ENCODE measurements at regions not wholly inside any gene's neighbourhood (a gene's known extent, or its start where the extent isn't known, plus 50 kb on each side); places are given as distances from the start of the nearest gene placed in this dataset.

GRCh38 chr16:6114691-6115090, 1017.1 kb upstream of the EEF2KMT start:
- TF ChIP-seq CEBPB (IDR thresholded peaks at IDR 0.05) (no peak), RAD21 (IDR thresholded peaks at IDR 0.05; ENCODE audit: low read depth) (no peak), FOXM1 (IDR thresholded peaks at IDR 0.05; ENCODE audit: borderline replicate concordance, low read depth) (no peak), EGR1 (IDR thresholded peaks at IDR 0.05) (no peak), TCF12 (IDR thresholded peaks at IDR 0.05; ENCODE audit: low read depth) (no peak), ZBTB7A (IDR thresholded peaks at IDR 0.05; ENCODE audit: low read depth) (no peak), CREB1 (IDR thresholded peaks at IDR 0.05; ENCODE audit: low read depth) (no peak), MAX (IDR thresholded peaks at IDR 0.05) (no peak), TAF1 (IDR thresholded peaks at IDR 0.05; ENCODE audit: low read depth) (no peak), YY1 (IDR thresholded peaks at IDR 0.05; ENCODE audit: low read depth) (no peak), EP300 (IDR thresholded peaks at IDR 0.05; ENCODE audit: borderline replicate concordance) (no peak), NFIC (IDR thresholded peaks at IDR 0.05) (no peak)

GRCh38 chr16:6113749-6114148, 1016.2 kb upstream of the EEF2KMT start:
- TF ChIP-seq NFIC (IDR thresholded peaks at IDR 0.05), result no peak
- no peak for TF ChIP-seq MAX (IDR thresholded peaks at IDR 0.05)
- TF ChIP-seq REST (IDR thresholded peaks at IDR 0.05; ENCODE audit: low read depth), result no peak
- TF ChIP-seq CREB1 (IDR thresholded peaks at IDR 0.05; ENCODE audit: low read depth), result no peak
- TF ChIP-seq FOXM1 (IDR thresholded peaks at IDR 0.05; ENCODE audit: borderline replicate concordance, low read depth), result no peak
- no peak for TF ChIP-seq TAF1 (IDR thresholded peaks at IDR 0.05; ENCODE audit: low read depth)
- no peak for TF ChIP-seq EP300 (IDR thresholded peaks at IDR 0.05; ENCODE audit: borderline replicate concordance)
- TF ChIP-seq YY1 (IDR thresholded peaks at IDR 0.05; ENCODE audit: low read depth), result no peak
- TF ChIP-seq RAD21 (IDR thresholded peaks at IDR 0.05; ENCODE audit: low read depth), result no peak
- TF ChIP-seq CEBPB (IDR thresholded peaks at IDR 0.05), result no peak
- no peak for TF ChIP-seq USF1 (IDR thresholded peaks at IDR 0.05)
- no peak for TF ChIP-seq ZBTB7A (IDR thresholded peaks at IDR 0.05; ENCODE audit: low read depth)
- no peak for TF ChIP-seq TCF12 (IDR thresholded peaks at IDR 0.05; ENCODE audit: low read depth)
- no peak for TF ChIP-seq TEAD4 (IDR thresholded peaks at IDR 0.05)
- no peak for TF ChIP-seq EGR1 (IDR thresholded peaks at IDR 0.05)

GRCh38 chr16:6112700-6113099, 1015.1 kb upstream of the EEF2KMT start:
- TF ChIP-seq NFIC (IDR thresholded peaks at IDR 0.05) (no peak), YY1 (IDR thresholded peaks at IDR 0.05; ENCODE audit: low read depth) (no peak), USF1 (IDR thresholded peaks at IDR 0.05) (no peak), ZBTB7A (IDR thresholded peaks at IDR 0.05; ENCODE audit: low read depth) (no peak), EP300 (IDR thresholded peaks at IDR 0.05; ENCODE audit: borderline replicate concordance) (no peak), TEAD4 (IDR thresholded peaks at IDR 0.05) (no peak)

- no peak for TF ChIP-seq FOXM1 (IDR thresholded peaks at IDR 0.05; ENCODE audit: borderline replicate concordance, low read depth)
Measured at GRCh38 chr16:6111390-6111789, 1013.8 kb upstream of the EEF2KMT start.

- TF ChIP-seq TAF1 (IDR thresholded peaks at IDR 0.05; ENCODE audit: low read depth), result no peak
- no peak for TF ChIP-seq CREB1 (IDR thresholded peaks at IDR 0.05; ENCODE audit: low read depth)
- TF ChIP-seq EGR1 (IDR thresholded peaks at IDR 0.05), result no peak
- TF ChIP-seq USF1 (IDR thresholded peaks at IDR 0.05), result no peak
- TF ChIP-seq YY1 (IDR thresholded peaks at IDR 0.05; ENCODE audit: low read depth), result no peak
- TF ChIP-seq REST (IDR thresholded peaks at IDR 0.05; ENCODE audit: low read depth), result no peak
- TF ChIP-seq ZBTB7A (IDR thresholded peaks at IDR 0.05; ENCODE audit: low read depth), result no peak
Measured at GRCh38 chr16:6110346-6110745, 1012.8 kb upstream of the EEF2KMT start.

- TF ChIP-seq YY1 (IDR thresholded peaks at IDR 0.05; ENCODE audit: low read depth) (no peak), MAX (IDR thresholded peaks at IDR 0.05) (no peak), REST (IDR thresholded peaks at IDR 0.05; ENCODE audit: low read depth) (no peak), TAF1 (IDR thresholded peaks at IDR 0.05; ENCODE audit: low read depth) (no peak), USF1 (IDR thresholded peaks at IDR 0.05) (no peak), RAD21 (IDR thresholded peaks at IDR 0.05; ENCODE audit: low read depth) (no peak), TEAD4 (IDR thresholded peaks at IDR 0.05) (no peak), TCF12 (IDR thresholded peaks at IDR 0.05; ENCODE audit: low read depth) (no peak), NFIC (IDR thresholded peaks at IDR 0.05) (no peak), ZBTB7A (IDR thresholded peaks at IDR 0.05; ENCODE audit: low read depth) (no peak)
Measured at GRCh38 chr16:6106061-6106460, 1008.5 kb upstream of the EEF2KMT start.

Measured in Ishikawa (cell line).